HFF-Myc (cell line): ENCODE measurements at regions not wholly inside any gene's neighbourhood (a gene's known extent, or its start where the extent isn't known, plus 50 kb on each side); places are given as distances from the start of the nearest gene placed in this dataset.
A peak's percentile ranks its signal among the peaks of the same experiment; 100 is the strongest.

Experiments
- DNase-seq: peaks from one replicate; pipeline ENCODE4 v3.0.0-alpha.2; 2011; ENCODE audit warnings: low read depth; ENCODE audit errors: extremely low read depth
- H3K4me3 ChIP-seq: replicated peaks from 2 replicates; pipeline ENCODE4 v1.5.1; 2011; ENCODE audit warnings: low read depth, mild to moderate bottlenecking, control low read depth, low read length
- CTCF ChIP-seq: IDR thresholded peaks from 2 replicates; pipeline ENCODE4 v1.5.1; 2012; ENCODE audit warnings: mild to moderate bottlenecking, low read depth, low read length, control low read depth; ENCODE audit errors: missing control alignments

- TF ChIP-seq CTCF = no peak
- H3K4me3 ChIP-seq = no peak overlapping the region
- no peak for DNase-seq
Observed at GRCh38 chr14:53744857-53745256, 211.8 kb downstream of the BMP4 start.

- no peak overlapping the region for H3K4me3 ChIP-seq
- TF ChIP-seq CTCF = no peak
- no peak for DNase-seq
Observed at GRCh38 chr14:53743371-53743770, 213.3 kb downstream of the BMP4 start.

GRCh38 chr14:53742233-53742620, 214.4 kb downstream of the BMP4 start:
- no peak overlapping the region for H3K4me3 ChIP-seq
- TF ChIP-seq CTCF = no peak
- DNase-seq = no peak

GRCh38 chr14:53741479-53742232, 215.0 kb downstream of the BMP4 start:
- peak; percentile 40 for DNase-seq
- TF ChIP-seq CTCF = no peak

GRCh38 chr14:53740570-53740969, 216.1 kb downstream of the BMP4 start:
- no peak for DNase-seq
- no peak for TF ChIP-seq CTCF
- H3K4me3 ChIP-seq = no peak overlapping the region

More at GRCh38 chr14:53741479-53742232, 215.0 kb downstream of the BMP4 start:
- no peak overlapping the region for H3K4me3 ChIP-seq

- no peak overlapping the region for H3K4me3 ChIP-seq
- no peak for DNase-seq
- no peak for TF ChIP-seq CTCF
Observed at GRCh38 chr14:53735916-53736315, 220.7 kb downstream of the BMP4 start.

GRCh38 chr14:53723221-53723620, 233.4 kb downstream of the BMP4 start:
- no peak overlapping the region for H3K4me3 ChIP-seq
- no peak for TF ChIP-seq CTCF
- DNase-seq = no peak
